HEK293 (cell line): ENCODE measurements at regions not wholly inside any gene's neighbourhood (a gene's known extent, or its start where the extent isn't known, plus 50 kb on each side); places are given as distances from the start of the nearest gene placed in this dataset.
A peak's percentile ranks its signal among the peaks of the same experiment; 100 is the strongest.

Experiments used
- CTCF ChIA-PET: fragments of 350-600 bp; formaldehyde crosslinking; extraction: SDS; loops from one replicate; lab custom pipeline; 2021; ENCODE audit warnings: antibody characterized with exemption; lab: Yijun Ruan, JAX
- POLR2A ChIA-PET: fragments of 300-600 bp; formaldehyde crosslinking; extraction: SDS; loops from one replicate; lab custom pipeline; 2020; ENCODE audit warnings: antibody characterized with exemption, inconsistent platforms; lab: Yijun Ruan, JAX
- H3K27ac ChIP-seq: fragments of 200-500 bp; sonication (Bioruptor generic); 2 replicates; pipeline ENCODE4 v1.5.1; 2014; ENCODE audit warnings: low read depth, low read length, control low read depth, inconsistent platforms; ENCODE audit errors: extremely low read depth
- H3K36me3 ChIP-seq, 2 experiments: fragments of 200-500 bp in 1 of 2; sonication (Bioruptor generic) in 1 of 2; 1 replicate in 1 of 2; 2 replicates in 1 of 2; pipeline ENCODE4 v1.5.1; 2014 to 2017; ENCODE audit warnings: inconsistent platforms in 2 of 2, low read length in 2 of 2; ENCODE audit not compliant: control insufficient read depth in 2 of 2, insufficient read depth in 1 of 2
- H3K4me1 ChIP-seq: fragments of 200-500 bp; sonication (Bioruptor generic); 2 replicates; pipeline ENCODE4 v1.5.1; 2014; ENCODE audit warnings: mild to moderate bottlenecking, low read length, inconsistent platforms; ENCODE audit not compliant: control insufficient read depth, insufficient read depth
- H3K4me3 ChIP-seq: 2 replicates; pipeline ENCODE4 v1.5.1; 2011; ENCODE audit warnings: low read depth, mild to moderate bottlenecking, control low read depth, low read length, moderate library complexity
- H3K9me3 ChIP-seq: fragments of 200-500 bp; sonication (Bioruptor generic); 2 replicates; pipeline ENCODE4 v1.5.1; 2014; ENCODE audit warnings: low read depth, low read length, inconsistent platforms; ENCODE audit not compliant: control insufficient read depth, insufficient read depth
- ATF2 ChIP-seq: fragments of 450-650 bp; formaldehyde crosslinking; IDR thresholded peaks from 2 replicates; pipeline ENCODE4 v1.5.1; 2016; ENCODE audit warnings: missing biosample characterization, missing genetic modification characterization, low read depth
- SALL2 ChIP-seq: fragments of 450-650 bp; formaldehyde crosslinking; IDR thresholded peaks from 2 replicates; pipeline ENCODE4 v1.5.0; 2017; ENCODE audit warnings: missing biosample characterization, mild to moderate bottlenecking, missing genetic modification characterization, borderline replicate concordance
- ZNF112 ChIP-seq: fragments of 450-650 bp; formaldehyde crosslinking; IDR thresholded peaks from 2 replicates; pipeline ENCODE4 v1.5.0; 2017; ENCODE audit warnings: missing biosample characterization, missing genetic modification characterization
- ZNF391 ChIP-seq: fragments of 450-650 bp; formaldehyde crosslinking; IDR thresholded peaks from 2 replicates; pipeline ENCODE4 v1.5.1; 2016; ENCODE audit warnings: low read depth, missing biosample characterization, missing genetic modification characterization, borderline replicate concordance
- ZNF510 ChIP-seq: fragments of 450-650 bp; formaldehyde crosslinking; IDR thresholded peaks from 2 replicates; pipeline ENCODE4 v1.5.1; 2018; ENCODE audit warnings: mild to moderate bottlenecking, missing genetic modification characterization, missing biosample characterization; ENCODE audit not compliant: insufficient replicate concordance
- ZNF518A ChIP-seq: fragments of 450-650 bp; formaldehyde crosslinking; conservative IDR thresholded peaks from 2 replicates; pipeline ENCODE4 v1.5.1; 2016; ENCODE audit warnings: low read depth, missing biosample characterization, missing genetic modification characterization
- ZNF555 ChIP-seq: fragments of 450-650 bp; formaldehyde crosslinking; conservative IDR thresholded peaks from 2 replicates; pipeline ENCODE4 v1.5.1; 2017; ENCODE audit warnings: missing biosample characterization, mild to moderate bottlenecking, missing genetic modification characterization, inconsistent platforms
- ZNF580 ChIP-seq: fragments of 450-650 bp; formaldehyde crosslinking; IDR thresholded peaks from 2 replicates; pipeline ENCODE4 v1.5.1; 2016; ENCODE audit warnings: missing biosample characterization, missing genetic modification characterization
- ZNF626 ChIP-seq: fragments of 450-650 bp; sonication (Bioruptor Pico); formaldehyde crosslinking; IDR thresholded peaks from 2 replicates; pipeline ENCODE4 v1.5.1; 2018; ENCODE audit warnings: missing biosample characterization, missing genetic modification characterization, inconsistent platforms
- ZNF629 ChIP-seq: fragments of 450-650 bp; formaldehyde crosslinking; IDR thresholded peaks from 2 replicates; pipeline ENCODE4 v1.5.1; 2017; ENCODE audit warnings: missing biosample characterization, missing genetic modification characterization
- ZNF785 ChIP-seq: fragments of 450-650 bp; formaldehyde crosslinking; IDR thresholded peaks from 2 replicates; pipeline ENCODE4 v1.5.1; 2016; ENCODE audit warnings: missing biosample characterization, missing genetic modification characterization
- ZNF791 ChIP-seq: fragments of 450-650 bp; formaldehyde crosslinking; IDR thresholded peaks from 2 replicates; pipeline ENCODE4 v1.5.1; 2016; ENCODE audit warnings: missing biosample characterization, missing genetic modification characterization
- ZSCAN18 ChIP-seq: fragments of 450-650 bp; formaldehyde crosslinking; IDR thresholded peaks from 2 replicates; pipeline ENCODE4 v1.5.1; 2016; ENCODE audit warnings: missing biosample characterization, missing genetic modification characterization

GRCh38 chr5:7324919-7325318, 71.0 kb upstream of the ADCY2 start:
- Histone ChIP-seq H3K4me1 (no peaks in the 10 kb centered on the region), H3K36me3 (no peaks in the 10 kb centered on the region), H3K27ac (no peak overlapping the region), H3K9me3 (no peaks in the 10 kb centered on the region), H3K4me3 (no peak overlapping the region)
- CTCF ChIA-PET: no interaction called here
- no peak for TF ChIP-seq SALL2
- TF ChIP-seq ATF2 (tag by site-specific recombination): peak; percentile 53; the same call in 1 of the 2 replicates
- no peak for TF ChIP-seq ZNF555 (tag by site-specific recombination)
- TF ChIP-seq ZNF510 (tag by site-specific recombination): no peak
- TF ChIP-seq ZNF629: no peak
- TF ChIP-seq ZNF112: no peak
- no peak for TF ChIP-seq ZNF785 (tag by site-specific recombination)
- POLR2A ChIA-PET: no interaction called here

GRCh38 chr5:7325975-7326913, 69.7 kb upstream of the ADCY2 start:
- H3K27ac ChIP-seq: no peak overlapping the region
- POLR2A ChIA-PET: no interaction called here
- TF ChIP-seq ZNF391 (tag by site-specific recombination) (no peak), ZNF518A (tag by site-specific recombination) (no peak), ZSCAN18 (tag by site-specific recombination) (no peak), ZNF580 (tag by site-specific recombination) (no peak), ZNF791 (tag by site-specific recombination) (no peak), ZNF626 (tag by site-specific recombination) (no peak)
- TF ChIP-seq, all 188 proteins: peak for 0
- no peaks in the 10 kb centered on the region for H3K36me3 ChIP-seq
- CTCF ChIA-PET: interaction anchor here (0.8 kb wide), 1 partner anchor 238 kb away, joined by 3 read pairs; no protein-coding TSS in a partner anchor
- H3K9me3 ChIP-seq: no peaks in the 10 kb centered on the region
- no peak overlapping the region for H3K4me3 ChIP-seq
- no peaks in the 10 kb centered on the region for H3K4me1 ChIP-seq
